Parathyroid adenoma (tissue), 2 donors: ENCODE measurements at regions not wholly inside any gene's neighbourhood (a gene's known extent, or its start where the extent isn't known, plus 50 kb on each side); places are given as distances from the start of the nearest gene placed in this dataset.

ENCODE experiments used
- H2AFZ ChIP-seq: fragments of 300-600 bp; sonication (generic); one replicate; pipeline ENCODE4 v1.7.0; 2017; ENCODE audit warnings: antibody characterized with exemption, mild to moderate bottlenecking
- H3K27ac ChIP-seq: fragments of 300-600 bp; sonication (generic); one replicate; pipeline ENCODE4 v1.7.0; 2017
- H3K27me3 ChIP-seq: fragments of 300-600 bp; sonication (generic); one replicate; pipeline ENCODE4 v1.7.0; 2017; ENCODE audit warnings: low read length; ENCODE audit not compliant: control insufficient read depth, insufficient read depth
- H3K36me3 ChIP-seq: fragments of 300-600 bp; sonication (generic); one replicate; pipeline ENCODE4 v1.7.0; 2017; ENCODE audit warnings: low read length; ENCODE audit not compliant: control insufficient read depth, insufficient read depth
- H3K4me1 ChIP-seq: fragments of 300-600 bp; sonication (generic); one replicate; pipeline ENCODE4 v1.7.0; 2017; ENCODE audit warnings: control low read depth
- H3K4me2 ChIP-seq: fragments of 300-600 bp; sonication (generic); one replicate; pipeline ENCODE4 v1.7.0; 2017; ENCODE audit warnings: low read length
- H3K4me3 ChIP-seq: fragments of 300-600 bp; sonication (generic); one replicate; pipeline ENCODE4 v1.7.0; 2017; ENCODE audit warnings: low read depth, low read length
- H3K79me2 ChIP-seq: fragments of 300-600 bp; sonication (generic); one replicate; pipeline ENCODE4 v1.7.0; 2017; ENCODE audit warnings: control low read depth
- H3K9ac ChIP-seq: fragments of 300-600 bp; sonication (generic); one replicate; pipeline ENCODE4 v1.7.0; 2017; ENCODE audit warnings: mild to moderate bottlenecking
- H3K9me3 ChIP-seq: fragments of 300-600 bp; sonication (generic); one replicate; pipeline ENCODE4 v1.7.0; 2017; ENCODE audit warnings: low read length; ENCODE audit not compliant: control insufficient read depth
- TF ChIP-seq, protein P1 (sequence below): fragments of 300-600 bp; sonication (generic); IDR thresholded peaks from one replicate; pipeline ENCODE4 v1.7.0; 2017; ENCODE audit warnings: antibody characterized with exemption, mild to moderate bottlenecking
- donor health status: primary hyperparathyroidism.

DNA sequence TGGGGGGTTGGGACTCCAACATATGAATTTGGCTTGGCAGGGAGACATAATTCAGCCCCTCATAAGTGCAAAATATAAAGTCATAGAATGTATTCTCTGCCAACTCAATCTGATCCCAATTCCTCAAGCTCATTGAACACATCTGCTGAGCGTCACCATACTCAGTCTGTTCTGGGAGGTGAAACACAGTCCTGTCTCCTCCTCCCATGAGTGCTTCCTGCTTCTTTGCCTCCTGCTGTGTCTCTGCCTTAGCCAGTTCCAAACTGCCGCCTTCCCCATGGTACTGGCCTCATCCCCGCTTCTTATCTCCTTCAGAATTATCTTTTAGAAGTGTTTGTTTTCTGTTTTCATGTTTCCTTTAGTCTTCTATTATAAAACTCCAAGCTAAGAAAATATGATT is 365.5 kb downstream of the TNS3 start:
- H3K79me2 ChIP-seq = no peaks in the 10 kb centered on the region
- H3K27me3 ChIP-seq = no peaks in the 10 kb centered on the region
- no peaks in the 10 kb centered on the region for H3K36me3 ChIP-seq
- no peak overlapping the region for H3K4me3 ChIP-seq
- no peak overlapping the region for H3K4me2 ChIP-seq
- no peak overlapping the region for H3K9ac ChIP-seq
- H3K4me1 ChIP-seq = peaks cover 4% of the 10 kb centered on the region
- TF ChIP-seq, protein P1, sequence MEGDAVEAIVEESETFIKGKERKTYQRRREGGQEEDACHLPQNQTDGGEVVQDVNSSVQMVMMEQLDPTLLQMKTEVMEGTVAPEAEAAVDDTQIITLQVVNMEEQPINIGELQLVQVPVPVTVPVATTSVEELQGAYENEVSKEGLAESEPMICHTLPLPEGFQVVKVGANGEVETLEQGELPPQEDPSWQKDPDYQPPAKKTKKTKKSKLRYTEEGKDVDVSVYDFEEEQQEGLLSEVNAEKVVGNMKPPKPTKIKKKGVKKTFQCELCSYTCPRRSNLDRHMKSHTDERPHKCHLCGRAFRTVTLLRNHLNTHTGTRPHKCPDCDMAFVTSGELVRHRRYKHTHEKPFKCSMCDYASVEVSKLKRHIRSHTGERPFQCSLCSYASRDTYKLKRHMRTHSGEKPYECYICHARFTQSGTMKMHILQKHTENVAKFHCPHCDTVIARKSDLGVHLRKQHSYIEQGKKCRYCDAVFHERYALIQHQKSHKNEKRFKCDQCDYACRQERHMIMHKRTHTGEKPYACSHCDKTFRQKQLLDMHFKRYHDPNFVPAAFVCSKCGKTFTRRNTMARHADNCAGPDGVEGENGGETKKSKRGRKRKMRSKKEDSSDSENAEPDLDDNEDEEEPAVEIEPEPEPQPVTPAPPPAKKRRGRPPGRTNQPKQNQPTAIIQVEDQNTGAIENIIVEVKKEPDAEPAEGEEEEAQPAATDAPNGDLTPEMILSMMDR = no peak
- no peak overlapping the region for H2AFZ ChIP-seq
- H3K9me3 ChIP-seq = no peaks in the 10 kb centered on the region
- H3K27ac ChIP-seq = no peak overlapping the region

DNA sequence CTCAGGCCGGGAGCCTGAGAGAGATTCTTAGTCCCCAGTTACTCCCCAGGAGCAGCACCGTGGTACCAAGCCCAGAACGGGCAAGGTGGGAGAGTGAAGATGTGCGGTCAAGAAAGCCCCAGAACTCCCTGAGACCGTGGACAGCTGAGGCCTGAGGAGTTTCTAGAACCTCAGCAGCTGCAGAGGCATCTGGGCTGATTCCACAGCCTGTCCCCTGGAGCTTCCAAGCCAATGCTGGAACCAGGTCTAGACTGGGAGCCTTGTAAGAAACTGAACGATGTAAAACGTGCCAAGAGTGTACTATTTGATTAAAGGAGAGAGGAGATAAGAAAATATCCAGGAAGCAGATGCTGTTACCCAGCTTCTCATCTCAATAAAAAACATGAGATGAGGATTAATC is 366.3 kb downstream of the TNS3 start:
- H3K4me3 ChIP-seq = no peak overlapping the region
- H3K9me3 ChIP-seq = no peaks in the 10 kb centered on the region
- no peak overlapping the region for H3K4me2 ChIP-seq
- TF ChIP-seq, protein P1 = no peak
- no peak overlapping the region for H3K9ac ChIP-seq
- H3K79me2 ChIP-seq = no peaks in the 10 kb centered on the region
- no peaks in the 10 kb centered on the region for H3K36me3 ChIP-seq
- H2AFZ ChIP-seq = no peak overlapping the region
- no peak overlapping the region for H3K27ac ChIP-seq
- peaks cover 4% of the 10 kb centered on the region for H3K4me1 ChIP-seq
- no peaks in the 10 kb centered on the region for H3K27me3 ChIP-seq

- no peak overlapping the region for H3K4me2 ChIP-seq
- H3K9ac ChIP-seq = no peak overlapping the region
- no peaks in the 10 kb centered on the region for H3K79me2 ChIP-seq
- TF ChIP-seq, protein P1 = no peak
- H3K27ac ChIP-seq = no peak overlapping the region
- no peaks in the 10 kb centered on the region for H3K36me3 ChIP-seq
- peaks cover 4% of the 10 kb centered on the region for H3K4me1 ChIP-seq
- H3K27me3 ChIP-seq = no peaks in the 10 kb centered on the region
- no peaks in the 10 kb centered on the region for H3K9me3 ChIP-seq
- no peak overlapping the region for H2AFZ ChIP-seq
- H3K4me3 ChIP-seq = no peak overlapping the region
Measured at GRCh38 chr7:47215049-47215448, 366.9 kb downstream of the TNS3 start.

DNA sequence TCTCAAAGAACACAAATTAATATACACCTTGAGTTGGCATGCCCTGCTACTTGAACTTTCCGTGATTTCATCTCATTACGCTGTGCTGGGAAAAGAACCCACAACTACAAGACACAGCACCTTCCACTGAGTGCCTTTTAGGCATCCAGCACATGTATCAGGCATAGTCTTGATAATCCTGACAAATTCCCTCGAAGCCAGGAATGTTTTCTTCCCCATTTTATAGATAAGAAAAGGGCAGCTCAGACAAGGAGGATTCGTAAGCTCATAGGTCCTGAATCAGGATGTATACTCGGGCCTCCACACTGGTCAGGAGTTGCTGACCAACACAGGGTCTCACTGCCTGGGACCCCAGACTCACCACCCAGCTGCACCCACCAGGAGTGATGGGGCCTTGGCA is 368.6 kb downstream of the TNS3 start:
- Histone ChIP-seq H3K9me3 (no peaks in the 10 kb centered on the region), H3K36me3 (no peaks in the 10 kb centered on the region), H3K27me3 (no peaks in the 10 kb centered on the region), H3K4me1 (peaks cover 4% of the 10 kb centered on the region), H3K79me2 (no peaks in the 10 kb centered on the region), H3K9ac (no peak overlapping the region), H3K4me2 (no peak overlapping the region), H2AFZ (no peak overlapping the region), H3K27ac (no peak overlapping the region), H3K4me3 (no peak overlapping the region)
- TF ChIP-seq, protein P1 = no peak

DNA sequence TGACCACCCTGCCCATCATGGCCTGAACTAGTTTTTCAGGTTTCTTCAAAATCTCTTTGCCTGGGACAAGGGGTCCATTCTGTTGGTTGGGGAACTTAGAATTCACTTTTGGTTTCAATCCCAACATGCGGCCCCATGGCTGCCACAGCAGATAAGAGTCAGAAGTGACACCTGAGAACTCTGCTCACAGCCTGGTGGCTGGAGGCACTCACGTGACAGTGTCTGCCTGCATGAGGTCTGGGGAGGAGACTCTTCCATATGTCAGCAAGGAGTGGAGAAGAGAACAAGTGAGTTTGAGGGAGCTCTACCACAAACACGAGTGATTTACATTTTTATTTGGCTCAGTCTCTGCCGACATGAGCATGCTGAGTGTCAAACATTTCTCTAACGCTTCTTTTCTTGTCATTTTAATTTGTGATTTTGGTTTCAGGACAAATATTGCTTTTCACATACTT is 370.4 kb downstream of the TNS3 start:
- H3K9ac ChIP-seq = no peak overlapping the region
- no peaks in the 10 kb centered on the region for H3K27me3 ChIP-seq
- H3K79me2 ChIP-seq = no peaks in the 10 kb centered on the region
- TF ChIP-seq, protein P1 = no peak
- H3K9me3 ChIP-seq = no peaks in the 10 kb centered on the region
- H3K4me2 ChIP-seq = peak overlapping the region; percentile 40
- H3K27ac ChIP-seq = no peak overlapping the region
- H3K4me1 ChIP-seq = peaks cover 4% of the 10 kb centered on the region
- H3K36me3 ChIP-seq = no peaks in the 10 kb centered on the region
- H2AFZ ChIP-seq = peak overlapping the region; percentile 71
- H3K4me3 ChIP-seq = no peak overlapping the region
